PC-3 (cell line): ENCODE measurements at regions not wholly inside any gene's neighbourhood (a gene's known extent, or its start where the extent isn't known, plus 50 kb on each side); places are given as distances from the start of the nearest gene placed in this dataset.

Source experiments
- EZH2 ChIP-seq: fragments of 300-600 bp; sonication (generic); IDR thresholded peaks from one replicate; pipeline ENCODE4 v1.6.1; 2017; ENCODE audit warnings: antibody characterized with exemption, mild to moderate bottlenecking, low read length; ENCODE audit not compliant: unreplicated experiment
- TF ChIP-seq, protein P1 (sequence below): fragments of 300-600 bp; sonication (generic); conservative IDR thresholded peaks from 2 replicates; pipeline ENCODE4 v1.5.1; 2017; ENCODE audit warnings: antibody characterized with exemption, low read depth, mild to moderate bottlenecking, low read length

DNA sequence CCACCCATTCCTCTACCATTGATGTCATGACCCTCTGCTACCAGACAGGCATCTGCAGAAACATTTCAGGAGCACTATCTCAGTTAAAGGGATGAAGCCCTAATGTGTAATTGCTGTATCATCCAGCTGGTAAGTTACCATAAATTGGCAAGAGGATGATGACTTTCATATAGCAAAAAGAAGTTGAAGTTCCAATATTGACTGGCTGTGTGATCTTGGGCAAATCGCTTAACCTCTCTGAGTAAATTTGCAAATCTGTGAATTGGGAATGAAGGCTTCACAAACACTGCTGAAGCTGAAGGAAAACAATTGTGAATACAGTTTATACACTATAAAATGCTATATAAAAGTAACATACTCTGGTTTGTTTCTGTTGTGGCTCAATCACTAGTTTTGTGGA lies 89.5 kb upstream of the PHACTR1 start:
- TF ChIP-seq EZH2, result no peak
- TF ChIP-seq, protein P1, sequence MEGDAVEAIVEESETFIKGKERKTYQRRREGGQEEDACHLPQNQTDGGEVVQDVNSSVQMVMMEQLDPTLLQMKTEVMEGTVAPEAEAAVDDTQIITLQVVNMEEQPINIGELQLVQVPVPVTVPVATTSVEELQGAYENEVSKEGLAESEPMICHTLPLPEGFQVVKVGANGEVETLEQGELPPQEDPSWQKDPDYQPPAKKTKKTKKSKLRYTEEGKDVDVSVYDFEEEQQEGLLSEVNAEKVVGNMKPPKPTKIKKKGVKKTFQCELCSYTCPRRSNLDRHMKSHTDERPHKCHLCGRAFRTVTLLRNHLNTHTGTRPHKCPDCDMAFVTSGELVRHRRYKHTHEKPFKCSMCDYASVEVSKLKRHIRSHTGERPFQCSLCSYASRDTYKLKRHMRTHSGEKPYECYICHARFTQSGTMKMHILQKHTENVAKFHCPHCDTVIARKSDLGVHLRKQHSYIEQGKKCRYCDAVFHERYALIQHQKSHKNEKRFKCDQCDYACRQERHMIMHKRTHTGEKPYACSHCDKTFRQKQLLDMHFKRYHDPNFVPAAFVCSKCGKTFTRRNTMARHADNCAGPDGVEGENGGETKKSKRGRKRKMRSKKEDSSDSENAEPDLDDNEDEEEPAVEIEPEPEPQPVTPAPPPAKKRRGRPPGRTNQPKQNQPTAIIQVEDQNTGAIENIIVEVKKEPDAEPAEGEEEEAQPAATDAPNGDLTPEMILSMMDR, result no peak
